HepG2 (cell line): ENCODE measurements at regions not wholly inside any gene's neighbourhood (a gene's known extent, or its start where the extent isn't known, plus 50 kb on each side); places are given as distances from the start of the nearest gene placed in this dataset.

Experiments used
- CENPBD1 ChIP-seq: sonication (generic); formaldehyde crosslinking; IDR thresholded peaks from 2 replicates; pipeline ENCODE4 v1.8.0; 2022; ENCODE audit warnings: missing genetic modification reagents, low read depth, mild to moderate bottlenecking, borderline replicate concordance
- CENPX ChIP-seq: sonication (generic); formaldehyde crosslinking; IDR thresholded peaks from 2 replicates; pipeline ENCODE4 v1.9.0; 2021; ENCODE audit warnings: mild to moderate bottlenecking, missing genetic modification reagents, moderate library complexity
- FOXA1 ChIP-seq, 2 experiments: fragments of 450-650 bp in 1 of 2; sonication (generic) in 1 of 2; formaldehyde crosslinking in 1 of 2; IDR thresholded peaks; 2 replicates each; pipeline versions ENCODE4 v1.4.0 to v1.6.1; 2016 to 2020; ENCODE audit warnings: missing genetic modification reagents in 1 of 2
- JUN ChIP-seq: sonication (generic); formaldehyde crosslinking; IDR thresholded peaks from 2 replicates; pipeline ENCODE4 v1.4.0; 2020; ENCODE audit warnings: mild to moderate bottlenecking, missing genetic modification reagents
- RFX5 ChIP-seq: IDR thresholded peaks from 2 replicates; pipeline ENCODE4 v1.6.1; 2011; ENCODE audit warnings: low read depth, low read length, improper control_type of control experiment
- SCMH1 ChIP-seq: sonication (generic); formaldehyde crosslinking; IDR thresholded peaks from 2 replicates; pipeline ENCODE4 v1.9.0; 2021; ENCODE audit warnings: missing genetic modification reagents, mild to moderate bottlenecking, borderline replicate concordance
- ZBED4 ChIP-seq: sonication (generic); formaldehyde crosslinking; IDR thresholded peaks from 2 replicates; pipeline ENCODE4 v1.4.0; 2020; ENCODE audit warnings: missing genetic modification reagents, borderline replicate concordance
- ZFP62 ChIP-seq: sonication (generic); formaldehyde crosslinking; IDR thresholded peaks from 2 replicates; pipeline ENCODE4 v1.4.0; 2020; ENCODE audit warnings: missing genetic modification reagents
- ZNF205 ChIP-seq: IDR thresholded peaks from 2 replicates; pipeline ENCODE4 v1.6.1; 2018; ENCODE audit warnings: missing biosample characterization, missing genetic modification reagents
- ZNF280D ChIP-seq: sonication (generic); formaldehyde crosslinking; IDR thresholded peaks from 2 replicates; pipeline ENCODE4 v1.5.1; 2020; ENCODE audit warnings: mild to moderate bottlenecking, missing genetic modification reagents
- ZNF333 ChIP-seq: sonication (generic); formaldehyde crosslinking; IDR thresholded peaks from 2 replicates; pipeline ENCODE4 v1.4.0; 2020; ENCODE audit warnings: mild to moderate bottlenecking, missing genetic modification reagents, borderline replicate concordance
- ZNF788 ChIP-seq: sonication (generic); formaldehyde crosslinking; IDR thresholded peaks from 2 replicates; pipeline ENCODE4 v1.5.0; 2020; ENCODE audit warnings: mild to moderate bottlenecking, missing genetic modification reagents, borderline replicate concordance

- no peak for TF ChIP-seq ZNF333 (CRISPR knock-in tag)
- no peak for TF ChIP-seq RFX5
- TF ChIP-seq FOXA1 (IDR thresholded peaks at IDR 0.05), result no peak
- no peak for TF ChIP-seq FOXA1 (CRISPR knock-in tag; IDR thresholded peaks at IDR 0.05)
- no peak for TF ChIP-seq CENPX
- no peak for TF ChIP-seq ZFP62 (CRISPR knock-in tag)
- no peak for TF ChIP-seq SCMH1 (CRISPR knock-in tag)
- no peak for TF ChIP-seq ZBED4
- TF ChIP-seq CENPBD1, result no peak
- TF ChIP-seq ZNF205 (CRISPR knock-in tag), result no peak
- TF ChIP-seq ZNF280D (CRISPR knock-in tag), result no peak
- TF ChIP-seq JUN, result no peak
- no peak for TF ChIP-seq ZNF788 (CRISPR knock-in tag)
Observed at GRCh38 chr7:84513061-84513460, 318.5 kb upstream of the SEMA3A start (continued).
